Progenitor cell of endocrine pancreas (in vitro differentiated cells): ENCODE measurements at regions not wholly inside any gene's neighbourhood (a gene's known extent, or its start where the extent isn't known, plus 50 kb on each side); places are given as distances from the start of the nearest gene placed in this dataset.

ENCODE experiments used
- DNase-seq: peaks from one replicate; pipeline ENCODE4 v3.0.0; 2021; ENCODE audit warnings: low spot score; ENCODE audit not compliant: unreplicated experiment
- H3K27ac Mint-ChIP-seq: 2 replicates; pipeline ENCODE4 v1.8.0; 2021; ENCODE audit warnings: mild to moderate bottlenecking, moderate library complexity, mixed read lengths
- H3K27me3 Mint-ChIP-seq: 2 replicates; pipeline ENCODE4 v1.8.0; 2021; ENCODE audit warnings: mixed read lengths
- H3K36me3 Mint-ChIP-seq: 2 replicates; pipeline ENCODE4 v1.8.0; 2022; ENCODE audit warnings: mixed read lengths; ENCODE audit not compliant: insufficient read depth
- H3K4me1 Mint-ChIP-seq: 2 replicates; pipeline ENCODE4 v1.8.0; 2021; ENCODE audit warnings: low read depth, mixed read lengths
- H3K4me3 Mint-ChIP-seq: 2 replicates; pipeline ENCODE4 v1.8.0; 2021; ENCODE audit warnings: low read depth, mild to moderate bottlenecking, moderate library complexity, mixed read lengths
- H3K9me3 Mint-ChIP-seq: 2 replicates; pipeline ENCODE4 v1.8.0; 2021; ENCODE audit warnings: low read depth, mixed read lengths
- CTCF ChIP-seq: fragments of 200-600 bp; sonication (generic); IDR thresholded peaks from one replicate; pipeline ENCODE4 v1.5.0; 2021; ENCODE audit warnings: antibody characterized with exemption, mild to moderate bottlenecking; ENCODE audit not compliant: unreplicated experiment

GRCh38 chr3:135456108-135456790 lies 509.3 kb upstream of the PPP2R3A start:
- Mint-ChIP-seq H3K9me3 (no peaks in the 10 kb centered on the region), H3K4me3 (no peak overlapping the region), H3K36me3 (no peaks in the 10 kb centered on the region), H3K27ac (no peak overlapping the region), H3K4me1 (peaks cover 1% of the 10 kb centered on the region), H3K27me3 (peaks cover 40% of the 10 kb centered on the region)
- peak; percentile 11 for DNase-seq
- peak; percentile 42 for TF ChIP-seq CTCF

GRCh38 chr3:135458541-135459322 lies 506.8 kb upstream of the PPP2R3A start:
- H3K4me1 Mint-ChIP-seq, result peaks cover 1% of the 10 kb centered on the region
- TF ChIP-seq CTCF, result no peak
- DNase-seq, result no peak
- H3K4me3 Mint-ChIP-seq, result no peak overlapping the region
- H3K36me3 Mint-ChIP-seq, result no peaks in the 10 kb centered on the region
- no peak overlapping the region for H3K27ac Mint-ChIP-seq
- no peaks in the 10 kb centered on the region for H3K9me3 Mint-ChIP-seq
- peaks cover 36% of the 10 kb centered on the region for H3K27me3 Mint-ChIP-seq

GRCh38 chr3:135460273-135460672 lies 505.3 kb upstream of the PPP2R3A start:
- Mint-ChIP-seq H3K36me3 (no peaks in the 10 kb centered on the region), H3K9me3 (no peaks in the 10 kb centered on the region), H3K4me1 (peaks cover 1% of the 10 kb centered on the region), H3K27ac (no peak overlapping the region), H3K4me3 (no peak overlapping the region), H3K27me3 (peaks cover 29% of the 10 kb centered on the region)
- no peak for TF ChIP-seq CTCF
- no peak for DNase-seq

GRCh38 chr3:135471911-135472310 lies 493.6 kb upstream of the PPP2R3A start:
- Mint-ChIP-seq H3K4me1 (no peaks in the 10 kb centered on the region), H3K27ac (no peak overlapping the region)

More at GRCh38 chr3:135471911-135472310, 493.6 kb upstream of the PPP2R3A start:
- H3K9me3 Mint-ChIP-seq, result no peaks in the 10 kb centered on the region
- no peaks in the 10 kb centered on the region for H3K36me3 Mint-ChIP-seq
- no peak overlapping the region for H3K4me3 Mint-ChIP-seq
- TF ChIP-seq CTCF, result no peak
- H3K27me3 Mint-ChIP-seq, result peaks cover 14% of the 10 kb centered on the region
- no peak for DNase-seq
